ENCODE measurements at regions not wholly inside any gene's neighbourhood (a gene's known extent, or its start where the extent isn't known, plus 50 kb on each side); places are given as distances from the start of the nearest gene placed in this dataset.

DNA sequence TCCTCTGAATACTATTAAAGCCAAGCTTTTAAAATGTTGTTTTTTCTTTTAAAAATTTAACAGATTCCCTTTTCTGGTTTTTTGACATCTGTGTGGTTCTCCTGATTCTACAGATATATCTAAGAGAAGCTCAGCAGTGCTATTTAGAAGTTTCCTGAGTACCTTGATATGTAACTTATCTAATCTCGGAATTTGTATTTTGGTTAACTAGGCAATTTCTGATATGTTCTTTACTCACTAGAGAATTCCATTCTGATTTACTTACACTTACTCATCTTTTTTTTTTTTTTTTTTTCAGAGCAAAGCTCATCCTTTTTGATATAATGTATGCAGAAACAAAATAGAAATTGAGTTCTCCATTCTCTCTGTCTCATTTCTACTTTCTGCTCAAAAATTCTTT is 63.8 kb downstream of the PALS2 start:
- TF ChIP-seq, protein P1, sequence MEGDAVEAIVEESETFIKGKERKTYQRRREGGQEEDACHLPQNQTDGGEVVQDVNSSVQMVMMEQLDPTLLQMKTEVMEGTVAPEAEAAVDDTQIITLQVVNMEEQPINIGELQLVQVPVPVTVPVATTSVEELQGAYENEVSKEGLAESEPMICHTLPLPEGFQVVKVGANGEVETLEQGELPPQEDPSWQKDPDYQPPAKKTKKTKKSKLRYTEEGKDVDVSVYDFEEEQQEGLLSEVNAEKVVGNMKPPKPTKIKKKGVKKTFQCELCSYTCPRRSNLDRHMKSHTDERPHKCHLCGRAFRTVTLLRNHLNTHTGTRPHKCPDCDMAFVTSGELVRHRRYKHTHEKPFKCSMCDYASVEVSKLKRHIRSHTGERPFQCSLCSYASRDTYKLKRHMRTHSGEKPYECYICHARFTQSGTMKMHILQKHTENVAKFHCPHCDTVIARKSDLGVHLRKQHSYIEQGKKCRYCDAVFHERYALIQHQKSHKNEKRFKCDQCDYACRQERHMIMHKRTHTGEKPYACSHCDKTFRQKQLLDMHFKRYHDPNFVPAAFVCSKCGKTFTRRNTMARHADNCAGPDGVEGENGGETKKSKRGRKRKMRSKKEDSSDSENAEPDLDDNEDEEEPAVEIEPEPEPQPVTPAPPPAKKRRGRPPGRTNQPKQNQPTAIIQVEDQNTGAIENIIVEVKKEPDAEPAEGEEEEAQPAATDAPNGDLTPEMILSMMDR (IDR thresholded peaks at IDR 0.05) = no peak
- TF ChIP-seq POLR2A (IDR thresholded peaks at IDR 0.05) = no peak
